ENCODE measurements at regions not wholly inside any gene's neighbourhood (a gene's known extent, or its start where the extent isn't known, plus 50 kb on each side); places are given as distances from the start of the nearest gene placed in this dataset.

GRCh38 chr9:126160067-126160853, 166.4 kb upstream of the MVB12B start:
- TF ChIP-seq POLR2A (IDR thresholded peaks at IDR 0.05) (no peak), CTCF (IDR thresholded peaks at IDR 0.05) (no peak)
